Pulmonary artery endothelial cell (primary cell): ENCODE measurements at regions not wholly inside any gene's neighbourhood (a gene's known extent, or its start where the extent isn't known, plus 50 kb on each side); places are given as distances from the start of the nearest gene placed in this dataset.
"Not testable (repeated sequence)": the region's sequence is repeated elsewhere in the genome, so short reads cannot be mapped to it uniquely, and the experiment has no call there.

Experiments
- DNase-seq: peaks from one replicate; pipeline ENCODE4 v3.0.0-alpha.2; 2011; ENCODE audit warnings: low read depth, low spot score

DNA sequence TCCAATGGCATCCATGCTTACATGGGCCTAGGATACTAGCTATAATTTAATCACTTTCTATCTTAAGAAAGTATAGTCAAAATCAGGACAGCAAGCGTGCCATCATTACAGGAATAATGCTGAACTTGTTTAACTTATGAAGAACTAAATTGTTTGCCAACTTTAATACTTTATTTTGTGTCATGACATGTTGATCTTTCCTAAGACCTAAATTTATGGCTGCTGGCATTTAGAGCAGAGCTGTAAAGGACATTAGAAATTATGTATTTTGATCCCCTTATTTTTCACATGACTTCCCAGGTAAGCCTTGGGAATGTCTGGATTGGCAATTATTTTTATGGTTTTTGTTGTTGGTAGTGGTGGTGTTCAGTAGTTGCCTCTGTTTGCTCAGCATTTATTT, 920.3 kb upstream of the GOT2 start:
- DNase-seq = no peak

GRCh38 chr16:59651662-59652061, 917.5 kb upstream of the GOT2 start:
- no peak for DNase-seq

GRCh38 chr16:59645194-59645593, 911.1 kb upstream of the GOT2 start:
- no peak for DNase-seq

- no peak for DNase-seq
These were observed 901.6 kb upstream of the GOT2 start for GRCh38 chr16:59635674-59636073.

GRCh38 chr16:59634951-59635350, 900.8 kb upstream of the GOT2 start:
- DNase-seq = no peak

GRCh38 chr16:59634004-59634579, 900.0 kb upstream of the GOT2 start:
- DNase-seq = no peak

DNA sequence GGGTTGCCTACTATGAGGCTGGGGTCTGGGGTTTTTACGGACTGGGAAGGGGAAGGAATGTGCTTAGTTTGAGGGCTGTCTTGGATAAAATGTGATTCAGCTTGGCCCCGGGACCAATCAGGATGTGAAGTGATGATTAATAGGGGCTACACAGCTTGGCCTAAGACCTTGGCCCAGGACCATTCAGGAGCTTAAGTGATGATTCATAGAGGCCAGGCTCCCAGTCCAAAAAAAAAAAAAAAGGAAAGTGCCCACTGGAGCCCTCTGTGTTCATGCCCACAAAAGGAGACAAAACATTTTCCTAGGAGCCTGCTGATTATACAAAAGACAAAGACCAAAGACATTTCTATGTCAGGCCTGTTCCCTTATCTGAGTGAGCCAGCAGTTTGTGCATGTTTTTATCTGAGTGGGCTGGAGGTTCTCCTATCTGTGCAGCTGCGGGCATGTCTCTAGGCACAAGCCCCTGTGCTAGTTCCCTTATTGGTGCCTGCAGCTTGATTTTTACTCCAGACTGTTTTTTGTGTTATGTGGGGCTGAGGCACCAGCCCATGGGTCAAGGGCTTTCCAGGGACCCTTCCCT, 898.2 kb upstream of the GOT2 start:
- DNase-seq = peak; percentile 4

- DNase-seq = not testable (repeated sequence)
These were observed 890.3 kb upstream of the GOT2 start for GRCh38 chr16:59624381-59624780.

DNA sequence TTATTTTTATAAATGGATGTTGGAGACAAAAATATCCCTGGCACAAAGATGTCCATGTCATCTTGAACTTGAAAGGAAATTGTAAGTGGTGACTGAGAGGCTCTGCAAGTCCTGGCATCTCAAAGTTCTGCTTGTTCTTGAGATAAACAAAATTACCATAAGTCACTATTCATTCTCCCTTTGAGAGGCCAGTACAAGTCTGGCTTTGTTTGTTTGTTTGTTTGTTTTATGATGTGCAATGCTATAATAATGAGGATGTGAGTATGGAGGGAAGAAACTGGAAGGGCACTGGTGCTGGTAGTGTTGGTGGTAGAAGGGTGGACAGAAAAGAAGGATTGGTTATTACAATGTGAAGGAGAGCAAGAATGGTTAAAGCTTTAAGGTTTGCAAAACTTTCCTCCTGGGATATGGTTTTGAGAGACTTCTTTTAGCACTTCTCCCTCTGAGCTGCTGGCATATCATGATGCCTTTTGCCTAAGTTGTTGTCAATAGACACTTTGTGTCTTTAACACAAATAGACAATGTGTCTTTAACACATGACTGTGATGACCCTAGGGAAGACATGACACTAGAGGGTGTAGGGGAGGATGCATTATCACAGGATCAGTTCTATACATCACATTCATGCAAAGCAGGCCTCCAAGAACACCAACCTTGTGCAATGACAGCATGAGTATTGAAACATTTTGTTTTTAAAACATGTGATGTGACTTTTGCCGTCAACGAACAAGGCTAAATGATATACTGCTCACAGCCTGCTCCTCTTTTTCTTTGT, 880.5 kb upstream of the GOT2 start:
- DNase-seq = no peak

- not testable (repeated sequence) for DNase-seq
These were observed 878.9 kb upstream of the GOT2 start for GRCh38 chr16:59612910-59613620.

- DNase-seq = no peak
These were observed 878.0 kb upstream of the GOT2 start for GRCh38 chr16:59612094-59612493.

DNA sequence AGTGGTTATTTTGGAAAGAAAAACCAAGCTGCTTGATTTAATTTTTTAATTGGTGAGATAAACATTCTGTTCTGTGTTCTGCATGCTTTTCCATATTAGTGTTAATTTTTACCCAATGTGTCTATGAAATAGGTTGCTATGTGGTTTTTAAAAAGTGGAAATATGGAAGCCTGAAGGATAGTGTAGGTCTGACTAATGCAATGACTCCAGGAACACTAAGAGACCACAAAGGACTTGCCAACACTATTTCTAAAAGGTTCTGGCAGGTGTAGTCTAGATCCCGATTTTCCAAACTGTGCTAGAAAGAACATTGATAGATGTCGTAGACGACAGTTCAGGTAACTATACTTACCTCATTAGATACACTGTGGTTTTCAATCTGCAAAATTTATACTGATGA, 877.4 kb upstream of the GOT2 start:
- no peak for DNase-seq

DNA sequence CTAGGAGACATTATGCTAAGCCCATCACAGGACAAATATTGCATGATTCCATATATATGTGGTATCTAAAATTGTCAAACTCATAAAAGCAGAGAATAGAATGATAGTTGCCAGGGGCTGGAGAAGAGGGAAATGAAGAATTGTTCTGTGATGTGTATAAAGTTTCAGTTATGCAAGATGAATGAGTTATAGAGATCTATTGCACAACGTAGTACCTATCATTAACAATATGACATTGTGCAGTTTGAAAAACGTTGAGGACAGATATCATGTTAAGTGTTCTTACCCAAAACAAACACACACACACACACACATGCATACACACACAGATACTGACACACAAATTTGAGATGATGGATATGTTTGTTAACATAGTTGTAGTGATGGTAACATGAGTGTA, 871.6 kb upstream of the GOT2 start:
- DNase-seq = no peak

- DNase-seq = no peak
These were observed 870.2 kb upstream of the GOT2 start for GRCh38 chr16:59604354-59604753.

- DNase-seq = no peak
These were observed 867.3 kb upstream of the GOT2 start for GRCh38 chr16:59601452-59601851.

GRCh38 chr16:59597269-59597668, 863.2 kb upstream of the GOT2 start:
- DNase-seq = no peak

DNA sequence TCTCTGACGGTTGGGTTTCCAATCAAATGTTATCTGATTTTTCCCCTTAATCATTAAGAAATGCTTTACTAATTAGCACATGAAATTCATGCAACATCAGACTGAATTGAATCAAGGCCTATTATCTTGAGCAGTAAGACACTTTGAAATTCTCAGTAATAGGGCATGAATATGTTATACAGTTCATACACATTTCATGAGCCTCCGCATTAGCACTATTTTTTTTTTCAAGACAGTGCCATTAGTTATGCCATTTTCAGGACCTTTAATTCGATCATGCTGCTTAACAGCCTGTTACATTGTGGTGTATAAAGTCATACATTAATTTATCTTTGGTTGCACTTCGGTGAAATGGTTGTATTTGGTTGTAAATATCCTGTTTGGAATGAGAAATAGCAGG, 862.6 kb upstream of the GOT2 start:
- DNase-seq = no peak

GRCh38 chr16:59593194-59593661, 859.1 kb upstream of the GOT2 start:
- no peak for DNase-seq

DNA sequence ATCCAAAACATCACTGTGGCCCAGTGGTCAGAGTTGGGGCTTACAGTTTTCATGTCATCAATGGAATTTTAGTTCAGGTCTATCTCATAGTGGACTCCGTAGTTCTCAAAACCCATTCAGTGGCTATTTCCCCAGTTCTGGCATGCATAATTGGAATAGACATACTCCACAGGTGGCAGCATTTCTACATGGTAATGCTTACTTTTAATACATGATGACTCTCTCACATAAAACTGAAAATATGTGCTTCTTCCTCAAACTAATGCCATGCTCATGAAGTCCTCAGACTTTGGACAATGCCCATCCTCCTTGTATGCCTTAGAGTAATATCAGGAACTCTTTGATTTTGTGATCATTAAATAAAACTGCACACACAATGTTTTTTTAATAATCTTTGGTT, 857.4 kb upstream of the GOT2 start:
- no peak for DNase-seq

DNA sequence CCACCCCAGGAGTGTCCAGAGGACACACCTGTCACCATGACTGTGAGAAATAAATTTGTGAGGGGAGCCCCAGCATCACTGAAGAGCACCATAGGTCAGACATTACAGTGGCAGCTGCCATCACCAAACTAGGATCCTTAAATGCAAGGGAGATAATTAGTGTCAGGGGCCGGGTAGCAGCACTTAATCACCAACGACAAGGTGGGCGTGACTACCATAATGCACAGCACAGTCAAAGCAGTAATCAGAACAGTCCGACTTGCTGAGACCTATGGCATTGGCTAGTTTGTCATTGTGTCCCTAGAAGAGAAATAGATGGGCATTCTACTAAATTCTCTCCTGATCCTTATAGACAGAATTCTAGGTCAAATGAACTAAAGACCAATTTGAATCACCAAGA, 856.7 kb upstream of the GOT2 start:
- DNase-seq = no peak

DNA sequence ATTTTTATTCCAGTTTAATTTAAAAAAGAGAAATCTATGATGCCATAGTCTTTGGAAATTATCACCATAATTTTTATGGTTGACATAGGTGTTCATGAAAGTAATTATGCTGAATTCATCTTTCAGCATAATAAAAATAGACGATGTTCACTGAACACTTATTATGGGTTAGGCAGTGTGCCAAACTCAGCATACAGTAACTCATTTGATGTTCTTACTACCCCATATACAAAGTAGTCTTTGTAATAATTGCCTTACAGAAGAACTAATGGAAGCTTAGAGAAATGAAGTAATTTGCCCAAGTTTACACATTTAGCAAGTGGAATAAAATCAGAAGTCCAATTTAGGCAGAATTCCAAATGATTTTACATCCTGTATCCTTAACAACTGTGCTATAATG, 852.2 kb upstream of the GOT2 start:
- DNase-seq = no peak

GRCh38 chr16:59574296-59574695, 840.2 kb upstream of the GOT2 start:
- no peak for DNase-seq
